GM12878 (cell line): ENCODE measurements at regions not wholly inside any gene's neighbourhood (a gene's known extent, or its start where the extent isn't known, plus 50 kb on each side); places are given as distances from the start of the nearest gene placed in this dataset.

Experiments
- ATAC-seq: fragments of 200-7000 bp; cut with Tn5 transposase; 3 replicates; pipeline ENCODE4 v1.9.1; 2020; ENCODE audit warnings: mild to moderate bottlenecking, moderate library complexity
- BruUV-seq: library from RNA; stranded (reverse); fragments of 400-500 nt; replicated peaks from 2 replicates; lab custom pipeline; 2021; lab: Mats Ljungman, UMichigan
- CTCF ChIA-PET: fragments of 300-600 bp; sonication (Branson Sonifier 250); formaldehyde crosslinking; extraction: SDS; loops from one replicate; lab custom pipeline; 2021; ENCODE audit warnings: inconsistent platforms; lab: Yijun Ruan, JAX
- POLR2A ChIA-PET: fragments of 350-600 bp; formaldehyde crosslinking; extraction: SDS; loops from one replicate; lab custom pipeline; 2021; ENCODE audit warnings: inconsistent platforms; lab: Charles Lee
- RAD21 ChIA-PET: fragments of 300-600 bp; sonication (Branson Sonifier 250); formaldehyde crosslinking; loops from one replicate; lab custom pipeline; 2023; ENCODE audit warnings: antibody characterized with exemption; ENCODE audit not compliant: unreplicated experiment; lab: Charles Lee
- SMC1A ChIA-PET: fragments of 300-600 bp; sonication (Branson Sonifier 250); formaldehyde crosslinking; loops from one replicate; lab custom pipeline; 2023; ENCODE audit not compliant: unreplicated experiment, uncharacterized antibody; lab: Charles Lee
- DNase-seq: peaks from one replicate; pipeline ENCODE4 v3.0.0-alpha.2; 2011; ENCODE audit warnings: low read depth, low spot score
- FAIRE-seq: peaks from 3 replicates; lab custom pipeline; 2011; peaks lifted over from hg19 to GRCh38; lab: Jason Lieb, UNC
- H2AFZ ChIP-seq: 2 replicates; pipeline ENCODE4 v1.6.0; 2011; ENCODE audit warnings: low read depth, low read length, control low read depth; ENCODE audit not compliant: control insufficient read depth
- H3K27ac ChIP-seq: 2 replicates; pipeline ENCODE4 v1.5.1; 2011; ENCODE audit warnings: control low read depth; ENCODE audit not compliant: control insufficient read depth, insufficient read depth
- H3K27me3 ChIP-seq, 2 experiments: replicated peaks in 1 of 2; 2 replicates each; pipeline versions ENCODE4 v1.6.0 to v1.6.1; 2011; ENCODE audit warnings: low read length in 1 of 2; ENCODE audit not compliant: control insufficient read depth in 2 of 2, insufficient read depth in 2 of 2
- H3K36me3 ChIP-seq, 2 experiments: 2 replicates each; pipeline ENCODE4 v1.5.1; 2011; ENCODE audit warnings: low read length in 1 of 2; ENCODE audit not compliant: control insufficient read depth in 2 of 2, insufficient read depth in 2 of 2
- H3K4me1 ChIP-seq: 2 replicates; pipeline ENCODE4 v1.6.1; 2011; ENCODE audit warnings: mild to moderate bottlenecking, low read length, moderate library complexity, mixed read lengths; ENCODE audit not compliant: control insufficient read depth, insufficient read depth
- H3K4me2 ChIP-seq: 2 replicates; pipeline ENCODE4 v1.6.0; 2011; ENCODE audit warnings: control low read depth; ENCODE audit not compliant: control insufficient read depth, insufficient read depth
- H3K4me3 ChIP-seq: fragments of 200-600 bp; sonication (generic); 2 replicates; pipeline ENCODE4 v1.5.1; 2016
- H3K79me2 ChIP-seq: 2 replicates; pipeline ENCODE4 v1.6.0; 2011; ENCODE audit warnings: low read length; ENCODE audit not compliant: control insufficient read depth, insufficient read depth
- H3K9ac ChIP-seq: 2 replicates; pipeline ENCODE4 v1.8.0; 2011; ENCODE audit warnings: low read length, control low read depth, mixed read lengths; ENCODE audit not compliant: control insufficient read depth, insufficient read depth
- H3K9me3 ChIP-seq: replicated peaks from 3 replicates; pipeline ENCODE4 v1.5.1; 2011; ENCODE audit warnings: mild to moderate bottlenecking, low read length; ENCODE audit not compliant: control insufficient read depth, insufficient read depth
- H4K20me1 ChIP-seq: 2 replicates; pipeline ENCODE4 v1.6.0; 2011; ENCODE audit not compliant: control insufficient read depth, insufficient read depth
- WGBS: methylation state at CpG from one replicate; pipeline ENCODE4 v1.1.6; 2016; ENCODE audit warnings: low lambda C conversion rate; ENCODE audit not compliant: insufficient replicate concordance, insufficient coverage; ENCODE audit errors: missing lambda C conversion rate; 5-methylcytosine and 5-hydroxymethylcytosine counted together
- in situ Hi-C: fragments of 300-500 bp; cut with MboI; formaldehyde crosslinking; loops from 9 replicates; pipeline ENCODE4 v1.14.3; 2018; ENCODE audit warnings: mixed read lengths
- intact Hi-C: fragments of 100-400 bp; cut with micrococcal nuclease; formaldehyde crosslinking; loops from one replicate; pipeline ENCODE4 v1.14.2; 2022; ENCODE audit not compliant: unreplicated experiment
- TF ChIP-seq, protein P1 (sequence below): IDR thresholded peaks from 2 replicates; pipeline ENCODE4 v1.6.1; 2012; ENCODE audit warnings: improper control_type of control experiment, low read depth, low read length; ENCODE audit not compliant: insufficient replicate concordance
- TF ChIP-seq, protein P2 (sequence below): IDR thresholded peaks from 2 replicates; pipeline ENCODE4 v1.6.1; 2011; ENCODE audit warnings: mild to moderate bottlenecking, low read depth, low read length, moderate library complexity; ENCODE audit not compliant: insufficient replicate concordance

- DNase-seq: no peak
- WGBS: 60% methylated on average over 3 of the region's 3 CpGs
- Histone ChIP-seq H4K20me1 (no peaks in the 10 kb centered on the region), H3K4me1 (no peaks in the 10 kb centered on the region), H3K9me3 (no peaks in the 10 kb centered on the region), H3K27me3 (no peaks in the 10 kb centered on the region), H3K27ac (no peak overlapping the region), H3K36me3 (no peaks in the 10 kb centered on the region), H3K4me2 (no peak overlapping the region), H3K79me2 (no peaks in the 10 kb centered on the region), H3K9ac (no peak overlapping the region), H3K4me3 (no peak overlapping the region), H2AFZ (no peak overlapping the region)
- ChIA-PET CTCF (no interaction called here), RAD21 (no interaction called here), SMC1A (no interaction called here), POLR2A (no interaction called here)
- intact Hi-C loops: no loop called here
- ATAC-seq: no peak
- no peak for FAIRE-seq
- no TSS peak for BruUV-seq
- in situ Hi-C loops: no loop called here
- TF ChIP-seq, protein P1, sequence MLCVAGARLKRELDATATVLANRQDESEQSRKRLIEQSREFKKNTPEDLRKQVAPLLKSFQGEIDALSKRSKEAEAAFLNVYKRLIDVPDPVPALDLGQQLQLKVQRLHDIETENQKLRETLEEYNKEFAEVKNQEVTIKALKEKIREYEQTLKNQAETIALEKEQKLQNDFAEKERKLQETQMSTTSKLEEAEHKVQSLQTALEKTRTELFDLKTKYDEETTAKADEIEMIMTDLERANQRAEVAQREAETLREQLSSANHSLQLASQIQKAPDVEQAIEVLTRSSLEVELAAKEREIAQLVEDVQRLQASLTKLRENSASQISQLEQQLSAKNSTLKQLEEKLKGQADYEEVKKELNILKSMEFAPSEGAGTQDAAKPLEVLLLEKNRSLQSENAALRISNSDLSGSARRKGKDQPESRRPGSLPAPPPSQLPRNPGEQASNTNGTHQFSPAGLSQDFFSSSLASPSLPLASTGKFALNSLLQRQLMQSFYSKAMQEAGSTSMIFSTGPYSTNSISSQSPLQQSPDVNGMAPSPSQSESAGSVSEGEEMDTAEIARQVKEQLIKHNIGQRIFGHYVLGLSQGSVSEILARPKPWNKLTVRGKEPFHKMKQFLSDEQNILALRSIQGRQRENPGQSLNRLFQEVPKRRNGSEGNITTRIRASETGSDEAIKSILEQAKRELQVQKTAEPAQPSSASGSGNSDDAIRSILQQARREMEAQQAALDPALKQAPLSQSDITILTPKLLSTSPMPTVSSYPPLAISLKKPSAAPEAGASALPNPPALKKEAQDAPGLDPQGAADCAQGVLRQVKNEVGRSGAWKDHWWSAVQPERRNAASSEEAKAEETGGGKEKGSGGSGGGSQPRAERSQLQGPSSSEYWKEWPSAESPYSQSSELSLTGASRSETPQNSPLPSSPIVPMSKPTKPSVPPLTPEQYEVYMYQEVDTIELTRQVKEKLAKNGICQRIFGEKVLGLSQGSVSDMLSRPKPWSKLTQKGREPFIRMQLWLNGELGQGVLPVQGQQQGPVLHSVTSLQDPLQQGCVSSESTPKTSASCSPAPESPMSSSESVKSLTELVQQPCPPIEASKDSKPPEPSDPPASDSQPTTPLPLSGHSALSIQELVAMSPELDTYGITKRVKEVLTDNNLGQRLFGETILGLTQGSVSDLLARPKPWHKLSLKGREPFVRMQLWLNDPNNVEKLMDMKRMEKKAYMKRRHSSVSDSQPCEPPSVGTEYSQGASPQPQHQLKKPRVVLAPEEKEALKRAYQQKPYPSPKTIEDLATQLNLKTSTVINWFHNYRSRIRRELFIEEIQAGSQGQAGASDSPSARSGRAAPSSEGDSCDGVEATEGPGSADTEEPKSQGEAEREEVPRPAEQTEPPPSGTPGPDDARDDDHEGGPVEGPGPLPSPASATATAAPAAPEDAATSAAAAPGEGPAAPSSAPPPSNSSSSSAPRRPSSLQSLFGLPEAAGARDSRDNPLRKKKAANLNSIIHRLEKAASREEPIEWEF: no peak
- TF ChIP-seq, protein P2, sequence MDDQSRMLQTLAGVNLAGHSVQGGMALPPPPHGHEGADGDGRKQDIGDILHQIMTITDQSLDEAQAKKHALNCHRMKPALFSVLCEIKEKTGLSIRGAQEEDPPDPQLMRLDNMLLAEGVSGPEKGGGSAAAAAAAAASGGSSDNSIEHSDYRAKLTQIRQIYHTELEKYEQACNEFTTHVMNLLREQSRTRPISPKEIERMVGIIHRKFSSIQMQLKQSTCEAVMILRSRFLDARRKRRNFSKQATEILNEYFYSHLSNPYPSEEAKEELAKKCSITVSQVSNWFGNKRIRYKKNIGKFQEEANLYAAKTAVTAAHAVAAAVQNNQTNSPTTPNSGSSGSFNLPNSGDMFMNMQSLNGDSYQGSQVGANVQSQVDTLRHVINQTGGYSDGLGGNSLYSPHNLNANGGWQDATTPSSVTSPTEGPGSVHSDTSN: no peak
- TF ChIP-seq, all 136 proteins: peak for 0
Observed at GRCh38 chr7:14960721-14961120, 58.2 kb upstream of the DGKB start.
